B cell (primary cell): ENCODE measurements at regions not wholly inside any gene's neighbourhood (a gene's known extent, or its start where the extent isn't known, plus 50 kb on each side); places are given as distances from the start of the nearest gene placed in this dataset.

Experiments used
- ATAC-seq: fragments of 200-7000 bp; cut with Tn5 transposase; one replicate; pipeline ENCODE4 v1.10.0; 2021; ENCODE audit warnings: low read depth, mild to moderate bottlenecking, moderate number of reproducible peaks, moderate library complexity
- CTCF ChIA-PET: fragments of 350-600 bp; sonication (Branson Sonifier 250); formaldehyde crosslinking; loops from one replicate; lab custom pipeline; 2021; ENCODE audit warnings: antibody characterized with exemption, inconsistent platforms; lab: Charles Lee
- POLR2A ChIA-PET: fragments of 350-600 bp; sonication (Branson Sonifier 250); formaldehyde crosslinking; loops from one replicate; lab custom pipeline; 2021; ENCODE audit warnings: antibody characterized with exemption; lab: Charles Lee
- DNase-seq: peaks from one replicate; pipeline ENCODE4 v3.0.0; 2013
- H2AFZ ChIP-seq: 2 replicates; pipeline ENCODE4 v1.6.1; 2012; ENCODE audit warnings: mild to moderate bottlenecking, low read depth, low read length; ENCODE audit not compliant: insufficient read depth, poor library complexity, severe bottlenecking
- H3K27ac ChIP-seq, 2 donors: 1 replicate in 1 of 2; 2 replicates in 1 of 2; pipeline ENCODE4 v1.5.1; 2012 to 2013; ENCODE audit warnings: low read length in 2 of 2, mild to moderate bottlenecking in 2 of 2, moderate library complexity in 1 of 2
- H3K27me3 ChIP-seq, 4 experiments: fragments of 200-600 bp in 1 of 4; sonication (generic) in 1 of 4; replicated peaks in 1 of 4; 1 replicate in 2 of 4; 2 replicates in 2 of 4; pipeline versions ENCODE4 v1.6.1 to v1.7.0; 2013 to 2016; ENCODE audit warnings: low read length in 3 of 4, mild to moderate bottlenecking in 2 of 4, mixed read lengths in 1 of 4, moderate library complexity in 1 of 4; ENCODE audit not compliant: insufficient read depth in 4 of 4, control insufficient read depth in 3 of 4; ENCODE audit errors: control extremely low read depth in 1 of 4
- H3K36me3 ChIP-seq, 2 experiments: replicated peaks in 1 of 2; 1 replicate in 1 of 2; 2 replicates in 1 of 2; pipeline versions ENCODE4 v1.6.1 to v1.7.1; 2013; ENCODE audit warnings: low read length in 1 of 2; ENCODE audit not compliant: insufficient read depth in 2 of 2, control insufficient read depth in 1 of 2; ENCODE audit errors: control extremely low read depth in 1 of 2, extremely low read depth in 1 of 2
- H3K4me1 ChIP-seq, 2 donors: fragments of 200-600 bp in 1 of 2; sonication (generic) in 1 of 2; 1 replicate in 1 of 2; 2 replicates in 1 of 2; pipeline versions ENCODE4 v1.5.1 to v1.6.1; 2013 to 2017; ENCODE audit warnings: low read length in 2 of 2; ENCODE audit not compliant: control insufficient read depth in 2 of 2, insufficient read depth in 2 of 2
- H3K4me2 ChIP-seq: replicated peaks from 2 replicates; pipeline ENCODE3; 2012; ENCODE audit warnings: mild to moderate bottlenecking, low read depth, low read length; ENCODE audit not compliant: poor library complexity, severe bottlenecking
- H3K4me3 ChIP-seq, 5 experiments: fragments of 200-600 bp in 1 of 5; sonication (generic) in 1 of 5; 1 replicate in 3 of 5; 2 replicates in 2 of 5; pipeline versions ENCODE4 v1.5.1 to v1.7.0; 2011 to 2016; ENCODE audit warnings: low read length in 4 of 5, mild to moderate bottlenecking in 4 of 5, low read depth in 2 of 5, control low read depth in 1 of 5, moderate library complexity in 1 of 5; ENCODE audit not compliant: insufficient read depth in 1 of 5; ENCODE audit errors: control extremely low read depth in 1 of 5, extremely low read depth in 1 of 5
- H3K79me2 ChIP-seq: fragments of 200-600 bp; sonication (generic); one replicate; pipeline ENCODE4 v1.6.0; 2016; ENCODE audit warnings: low read length; ENCODE audit not compliant: control insufficient read depth, insufficient read depth
- H3K9ac ChIP-seq: fragments of 200-600 bp; sonication (generic); 2 replicates; pipeline ENCODE4 v1.6.1; 2017; ENCODE audit warnings: mild to moderate bottlenecking, low read length, moderate library complexity
- H3K9me3 ChIP-seq, 3 donors: one replicate each; pipeline versions ENCODE4 v1.6.1 to v1.7.1; 2013; ENCODE audit warnings: low read length in 2 of 3; ENCODE audit not compliant: control insufficient read depth in 2 of 3, insufficient read depth in 1 of 3; ENCODE audit errors: control extremely low read depth in 1 of 3
- H4K20me1 ChIP-seq: 2 replicates; pipeline ENCODE4 v1.6.0; 2012; ENCODE audit warnings: mild to moderate bottlenecking, low read length; ENCODE audit not compliant: insufficient read depth, control insufficient read depth, poor library complexity, severe bottlenecking
- H3K27ac Mint-ChIP-seq: one replicate; pipeline ENCODE4 v1.8.0; 2021; ENCODE audit warnings: mixed read lengths
- H3K27me3 Mint-ChIP-seq: one replicate; pipeline ENCODE4 v1.8.0; 2021; ENCODE audit warnings: mixed read lengths
- H3K4me1 Mint-ChIP-seq: one replicate; pipeline ENCODE4 v1.8.0; 2021; ENCODE audit warnings: mixed read lengths
- H3K4me3 Mint-ChIP-seq: one replicate; pipeline ENCODE4 v1.8.0; 2021; ENCODE audit warnings: mixed read lengths
- H3K9me3 Mint-ChIP-seq: one replicate; pipeline ENCODE4 v1.8.0; 2022; ENCODE audit warnings: mixed read lengths; ENCODE audit not compliant: insufficient read depth
- CTCF ChIP-seq: fragments of 200-600 bp; IDR thresholded peaks from one replicate; pipeline ENCODE4 v1.8.0; 2022; ENCODE audit warnings: antibody characterized with exemption, mild to moderate bottlenecking
- EZH2 ChIP-seq: IDR thresholded peaks from 2 replicates; pipeline ENCODE4 v1.6.1; 2012; ENCODE audit warnings: borderline replicate concordance, low read depth, mild to moderate bottlenecking, moderate library complexity, low read length; ENCODE audit not compliant: insufficient read depth, poor library complexity, severe bottlenecking
- WGBS: methylation state at CpG from one replicate; pipeline ENCODE4 v1.1.5; 2013; ENCODE audit warnings: missing lambda C conversion rate; ENCODE audit not compliant: insufficient coverage; 5-methylcytosine and 5-hydroxymethylcytosine counted together
- intact Hi-C: fragments of 100-400 bp; cut with micrococcal nuclease; formaldehyde crosslinking; loops from one replicate; pipeline ENCODE4 v1.10.0; 2022

- Histone ChIP-seq H3K9ac (no peak overlapping the region), H3K4me3 (no peak overlapping the region), H3K4me1 (no peaks in the 10 kb centered on the region), H3K27ac (no peak overlapping the region), H3K79me2 (no peaks in the 10 kb centered on the region), H3K36me3 (no peaks in the 10 kb centered on the region), H2AFZ (no peak overlapping the region), H3K27me3 (no peaks in the 10 kb centered on the region), H3K9me3 (no peaks in the 10 kb centered on the region), H3K4me2 (no peak overlapping the region), H4K20me1 (no peaks in the 10 kb centered on the region)
- no peak overlapping the region for H3K4me3 Mint-ChIP-seq
- POLR2A ChIA-PET: no interaction called here
- H3K9me3 Mint-ChIP-seq: no peaks in the 10 kb centered on the region
- no peak overlapping the region for H3K27ac Mint-ChIP-seq
- WGBS: no CpG with 5 or more reads among the region's 1 CpG
- DNase-seq: no peak
- intact Hi-C loops: no loop called here
- ATAC-seq: no peak
- H3K4me1 Mint-ChIP-seq: no peaks in the 10 kb centered on the region
- H3K27me3 Mint-ChIP-seq: no peaks in the 10 kb centered on the region
- CTCF ChIA-PET: no interaction called here
- TF ChIP-seq CTCF (no peak), EZH2 (no peak)
Observed at GRCh38 chr3:157751386-157751785, 248.2 kb upstream of the VEPH1 start.

DNA sequence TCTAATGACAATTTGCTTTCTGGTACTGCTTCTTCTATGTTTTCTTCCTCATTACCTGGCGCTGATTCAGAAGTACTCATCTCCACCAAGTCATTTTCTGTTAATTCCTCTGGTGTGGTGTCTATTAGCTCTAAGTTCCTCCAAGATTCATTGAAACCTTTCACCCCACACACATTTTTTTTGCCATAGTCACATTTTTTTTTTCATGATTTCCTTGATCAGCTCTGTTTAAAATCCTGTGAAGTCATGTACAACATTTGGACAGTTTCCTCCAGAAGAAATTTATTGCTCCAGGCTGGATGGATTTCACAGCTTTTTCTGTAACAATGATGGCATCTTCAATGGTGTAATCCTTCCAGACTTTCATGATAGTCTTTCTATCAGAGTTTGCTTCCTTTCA, 243.2 kb upstream of the VEPH1 start:
- no peak overlapping the region for H3K4me2 ChIP-seq
- no peak overlapping the region for H3K4me3 ChIP-seq
- ChIA-PET POLR2A (no interaction called here), CTCF (no interaction called here)
- H3K27me3 ChIP-seq: no peaks in the 10 kb centered on the region
- Mint-ChIP-seq H3K9me3 (peaks cover 11% of the 10 kb centered on the region), H3K4me3 (no peak overlapping the region), H3K27ac (no peak overlapping the region), H3K27me3 (no peaks in the 10 kb centered on the region), H3K4me1 (no peaks in the 10 kb centered on the region)
- no peaks in the 10 kb centered on the region for H3K79me2 ChIP-seq
- intact Hi-C loops: no loop called here
- TF ChIP-seq EZH2 (no peak), CTCF (no peak)
- H3K36me3 ChIP-seq: no peaks in the 10 kb centered on the region
- no peaks in the 10 kb centered on the region for H3K4me1 ChIP-seq
- DNase-seq: no peak
- H3K9ac ChIP-seq: no peak overlapping the region
- WGBS: 100% methylated on average over 1 of the region's 1 CpG
- H3K9me3 ChIP-seq: no peaks in the 10 kb centered on the region
- ATAC-seq: no peak
- H4K20me1 ChIP-seq: no peaks in the 10 kb centered on the region
- no peak overlapping the region for H3K27ac ChIP-seq
- H2AFZ ChIP-seq: no peak overlapping the region
